ENCODE measurements at regions not wholly inside any gene's neighbourhood (a gene's known extent, or its start where the extent isn't known, plus 50 kb on each side); places are given as distances from the start of the nearest gene placed in this dataset.

DNA sequence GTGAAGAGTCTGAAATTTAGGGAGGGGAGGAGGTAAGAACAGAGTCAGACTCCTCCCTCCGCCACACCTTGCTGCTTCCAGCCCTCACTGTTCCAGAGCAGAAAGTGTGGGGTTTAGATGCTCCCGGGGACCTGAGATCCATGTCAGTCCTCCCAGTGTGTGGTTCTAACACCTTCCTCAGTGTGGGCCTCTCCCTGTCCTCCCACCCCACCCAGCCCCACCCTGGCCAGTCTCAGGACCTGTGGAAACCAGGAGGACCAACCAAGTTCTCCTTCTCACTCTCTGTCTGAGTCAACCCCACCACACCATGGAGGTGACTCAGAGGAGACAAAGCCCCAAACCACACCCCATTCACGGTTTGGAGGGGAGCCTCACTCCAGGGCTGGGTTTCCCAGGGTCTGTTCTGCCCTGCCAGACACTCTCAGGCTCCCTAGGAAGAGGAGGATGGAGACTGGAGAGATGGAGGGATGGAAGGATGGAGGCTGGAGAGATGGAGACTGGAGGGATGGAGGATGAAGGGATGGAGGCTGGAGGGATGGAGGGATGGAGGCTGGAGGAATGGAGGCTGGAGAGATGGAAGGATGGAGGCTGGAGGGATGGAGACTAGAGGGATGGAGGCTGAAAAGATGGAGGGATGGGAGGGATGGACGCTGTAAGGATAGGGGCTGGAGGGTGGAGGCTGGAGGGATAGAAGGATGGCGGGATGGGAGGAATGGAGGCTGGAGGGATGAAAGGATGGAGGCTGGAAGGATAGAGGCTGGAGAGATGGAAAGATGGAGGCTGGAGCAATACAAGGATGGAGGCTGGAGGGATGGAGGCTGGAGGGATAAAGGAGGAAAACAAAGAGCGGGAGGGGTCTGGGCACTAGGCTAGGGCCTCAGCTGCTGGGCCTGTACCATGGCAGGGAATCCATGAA lies 100.9 kb upstream of the RUNX3 start:
- TF ChIP-seq, protein P1, sequence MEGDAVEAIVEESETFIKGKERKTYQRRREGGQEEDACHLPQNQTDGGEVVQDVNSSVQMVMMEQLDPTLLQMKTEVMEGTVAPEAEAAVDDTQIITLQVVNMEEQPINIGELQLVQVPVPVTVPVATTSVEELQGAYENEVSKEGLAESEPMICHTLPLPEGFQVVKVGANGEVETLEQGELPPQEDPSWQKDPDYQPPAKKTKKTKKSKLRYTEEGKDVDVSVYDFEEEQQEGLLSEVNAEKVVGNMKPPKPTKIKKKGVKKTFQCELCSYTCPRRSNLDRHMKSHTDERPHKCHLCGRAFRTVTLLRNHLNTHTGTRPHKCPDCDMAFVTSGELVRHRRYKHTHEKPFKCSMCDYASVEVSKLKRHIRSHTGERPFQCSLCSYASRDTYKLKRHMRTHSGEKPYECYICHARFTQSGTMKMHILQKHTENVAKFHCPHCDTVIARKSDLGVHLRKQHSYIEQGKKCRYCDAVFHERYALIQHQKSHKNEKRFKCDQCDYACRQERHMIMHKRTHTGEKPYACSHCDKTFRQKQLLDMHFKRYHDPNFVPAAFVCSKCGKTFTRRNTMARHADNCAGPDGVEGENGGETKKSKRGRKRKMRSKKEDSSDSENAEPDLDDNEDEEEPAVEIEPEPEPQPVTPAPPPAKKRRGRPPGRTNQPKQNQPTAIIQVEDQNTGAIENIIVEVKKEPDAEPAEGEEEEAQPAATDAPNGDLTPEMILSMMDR (conservative IDR thresholded peaks at IDR 0.05; ENCODE audit: low read depth) = no peak
- ChIA-PET POLR2A (ENCODE audit: low non-redundant PET) (no interaction called here), CTCF (no interaction called here)
- H3K27ac ChIP-seq = peak overlapping the region; percentile 63
- peak; percentile 41 for DNase-seq (ENCODE audit: low spot score)

DNA sequence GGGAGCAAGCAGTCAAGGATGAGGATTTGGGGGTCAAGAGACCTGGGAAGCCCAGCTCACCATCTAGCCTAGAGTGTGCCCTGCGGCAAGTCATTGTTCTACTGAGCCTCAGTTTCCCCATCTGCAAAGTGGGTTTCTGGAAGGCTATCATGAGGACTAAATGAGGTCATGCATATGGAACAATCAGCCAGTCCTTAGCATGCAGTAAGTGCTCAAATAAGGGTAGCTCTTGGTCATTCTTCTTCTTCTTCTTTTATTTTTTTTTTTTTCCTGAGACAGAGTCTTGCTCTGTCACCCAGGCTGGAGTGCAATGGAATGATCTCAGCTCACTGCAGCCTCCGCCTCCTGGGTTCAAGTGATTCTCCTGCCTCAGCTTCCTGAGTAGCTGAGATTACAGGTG lies 99.9 kb upstream of the RUNX3 start:
- H3K27ac ChIP-seq = no peak overlapping the region; the same call in 1 of the 2 replicates
- TF ChIP-seq, protein P1 (conservative IDR thresholded peaks at IDR 0.05; ENCODE audit: low read depth) = no peak
- CTCF ChIA-PET = interaction anchor here (2.0 kb wide), 1 partner anchor 98 kb away, joined by 6 read pairs; no protein-coding TSS in a partner anchor
- POLR2A ChIA-PET (ENCODE audit: low non-redundant PET) = no interaction called here
- DNase-seq (ENCODE audit: low spot score) = no peak

DNA sequence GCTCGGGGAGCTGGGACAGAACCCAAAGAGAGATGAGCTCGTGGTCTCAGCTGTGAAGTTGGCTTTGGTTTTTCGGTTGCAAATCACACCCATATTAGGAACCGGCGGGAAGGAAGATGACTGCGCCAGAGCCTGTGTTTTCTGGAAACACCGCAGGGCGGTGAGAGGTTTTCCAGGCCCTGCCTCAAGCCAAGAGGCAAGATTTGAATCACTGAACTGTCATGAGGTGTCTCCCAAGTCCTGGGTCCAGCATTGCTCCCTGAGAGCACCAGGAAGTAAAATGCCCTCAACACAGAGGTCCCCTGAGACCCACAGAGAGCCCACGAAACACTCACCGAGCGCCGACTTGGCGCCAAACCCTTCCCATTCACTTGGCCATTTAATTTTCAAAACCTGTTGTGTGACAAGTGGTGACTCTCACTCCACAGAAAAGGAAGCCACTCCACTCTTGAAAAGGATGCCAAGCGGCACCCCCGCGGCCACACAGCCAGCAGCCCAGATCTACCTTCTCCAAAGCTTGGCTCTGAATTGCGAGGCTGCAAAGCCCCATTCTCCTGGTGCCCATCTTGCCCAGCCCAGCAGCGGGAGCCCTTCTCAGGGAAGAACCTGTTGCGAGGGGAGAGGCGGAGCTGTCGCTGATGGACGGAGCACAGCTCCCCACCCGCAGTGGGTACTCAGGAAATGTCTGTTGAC lies 99.0 kb upstream of the RUNX3 start:
- no peak for DNase-seq (ENCODE audit: low spot score)
- ChIA-PET POLR2A (ENCODE audit: low non-redundant PET) (no interaction called here), CTCF (interaction anchor here (2.0 kb wide), 1 partner anchor 97 kb away, joined by 6 read pairs; no protein-coding TSS in a partner anchor)
- TF ChIP-seq, protein P1 (conservative IDR thresholded peaks at IDR 0.05; ENCODE audit: low read depth) = no peak
- H3K27ac ChIP-seq = no peak overlapping the region

DNA sequence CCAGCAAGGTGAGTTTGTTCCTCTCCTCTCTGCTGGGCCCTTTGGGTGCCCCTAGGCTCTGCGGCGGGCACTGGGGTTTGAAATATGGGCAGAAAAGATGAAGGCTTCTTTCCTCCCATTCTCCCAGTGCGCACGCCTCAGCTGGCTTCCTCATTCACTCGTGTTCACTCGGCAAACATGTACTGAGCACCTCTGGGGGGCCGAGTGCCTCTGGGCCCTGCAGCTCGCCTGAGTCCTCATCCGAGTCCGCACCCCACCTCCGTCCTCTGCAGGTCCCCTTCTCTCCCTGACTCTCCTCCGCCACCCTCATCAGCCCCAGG lies 98.5 kb upstream of the RUNX3 start:
- CTCF ChIA-PET = interaction anchor here (2.0 kb wide), 1 partner anchor 96 kb away, joined by 6 read pairs; no protein-coding TSS in a partner anchor
- DNase-seq (ENCODE audit: low spot score) = no peak
- POLR2A ChIA-PET (ENCODE audit: low non-redundant PET) = no interaction called here
- no peak overlapping the region for H3K27ac ChIP-seq
- TF ChIP-seq, protein P1 (conservative IDR thresholded peaks at IDR 0.05; ENCODE audit: low read depth) = no peak

DNA sequence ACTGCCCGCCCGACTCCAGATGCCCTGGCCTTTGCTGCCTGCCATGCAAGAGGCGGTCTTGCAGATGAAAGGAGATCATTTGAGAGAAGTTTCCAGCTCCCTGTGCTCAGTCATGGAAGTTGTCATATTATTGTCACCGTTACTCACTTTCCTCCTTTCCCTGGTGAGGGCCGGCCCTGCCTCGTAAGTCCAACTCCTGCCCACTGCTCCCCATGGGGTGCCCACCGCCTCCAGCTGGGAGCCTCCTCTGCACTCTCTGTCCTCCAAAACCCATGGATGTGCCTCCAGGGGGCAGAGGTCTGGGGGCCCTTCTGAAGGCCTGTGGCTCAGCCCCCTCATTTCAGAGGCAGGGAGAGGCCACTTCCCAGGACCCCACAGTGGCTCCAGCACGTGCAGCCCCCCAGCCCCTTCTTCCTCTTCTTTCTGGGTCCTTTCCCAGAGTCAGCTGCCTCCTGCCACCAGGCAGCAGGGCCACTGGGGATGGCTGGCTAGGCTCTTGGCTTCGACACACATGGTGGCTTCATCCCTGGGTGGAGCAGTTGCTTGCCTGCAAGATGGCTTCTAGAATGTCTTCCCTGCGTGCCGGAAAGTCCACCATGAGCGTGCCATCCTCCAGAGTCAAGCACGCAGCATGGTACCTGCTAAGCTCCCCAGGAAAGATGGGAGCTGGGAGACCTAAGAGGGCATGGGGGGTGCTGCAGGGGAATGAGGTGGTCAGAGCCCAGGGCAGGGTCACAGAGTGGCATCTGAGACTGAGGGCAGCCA lies 97.9 kb upstream of the RUNX3 start:
- TF ChIP-seq, protein P1 (conservative IDR thresholded peaks at IDR 0.05; ENCODE audit: low read depth) = no peak
- ChIA-PET POLR2A (ENCODE audit: low non-redundant PET) (no interaction called here), CTCF (interaction anchor here (0.8 to 2.0 kb wide), 2 partner anchors 9 to 96 kb away, joined by 4 to 6 read pairs; no protein-coding TSS in a partner anchor)
- no peak for DNase-seq (ENCODE audit: low spot score)
- no peak overlapping the region for H3K27ac ChIP-seq

All from RWPE1 (cell line).